ENCODE measurements at regions not wholly inside any gene's neighbourhood (a gene's known extent, or its start where the extent isn't known, plus 50 kb on each side); places are given as distances from the start of the nearest gene placed in this dataset.

- DNase-seq (ENCODE audit: insufficient read length, low spot score, missing footprints), result no peak
- Histone ChIP-seq H3K9me3 (ENCODE audit: low read depth, low read length) (no peaks in the 10 kb centered on the region), H3K4me2 (ENCODE audit: insufficient read depth, low read length) (no peak overlapping the region), H3K27ac (ENCODE audit: low read depth, low read length) (no peak overlapping the region), H3K79me2 (ENCODE audit: insufficient read depth, low read length) (no peaks in the 10 kb centered on the region), H4K20me1 (ENCODE audit: insufficient read depth, low read length) (no peaks in the 10 kb centered on the region), H3K27me3 (ENCODE audit: insufficient read depth, low read length) (no peaks in the 10 kb centered on the region), H3K4me3 (ENCODE audit: insufficient read depth, low read length) (no peak overlapping the region), H2AFZ (ENCODE audit: low read length) (no peak overlapping the region), H3K4me1 (ENCODE audit: insufficient read depth, low read length) (no peaks in the 10 kb centered on the region), H3K36me3 (ENCODE audit: insufficient read depth, low read length) (no peaks in the 10 kb centered on the region)
- no peak for TF ChIP-seq CTCF (IDR thresholded peaks at IDR 0.05; ENCODE audit: extremely low read depth, low read depth, low read length)
Observed at GRCh38 chr3:140762746-140763145, 84.9 kb downstream of the TRIM42 start.

- Histone ChIP-seq H3K4me3 (ENCODE audit: insufficient read depth, low read length) (no peak overlapping the region), H3K4me1 (ENCODE audit: insufficient read depth, low read length) (no peaks in the 10 kb centered on the region), H3K79me2 (ENCODE audit: insufficient read depth, low read length) (no peaks in the 10 kb centered on the region), H4K20me1 (ENCODE audit: insufficient read depth, low read length) (no peaks in the 10 kb centered on the region), H3K4me2 (ENCODE audit: insufficient read depth, low read length) (no peak overlapping the region), H2AFZ (ENCODE audit: low read length) (no peak overlapping the region), H3K27me3 (ENCODE audit: insufficient read depth, low read length) (no peaks in the 10 kb centered on the region), H3K27ac (ENCODE audit: low read depth, low read length) (no peak overlapping the region), H3K36me3 (ENCODE audit: insufficient read depth, low read length) (no peaks in the 10 kb centered on the region), H3K9me3 (ENCODE audit: low read depth, low read length) (no peaks in the 10 kb centered on the region)
- no peak for DNase-seq (ENCODE audit: insufficient read length, low spot score, missing footprints)
- TF ChIP-seq CTCF (IDR thresholded peaks at IDR 0.05; ENCODE audit: extremely low read depth, low read depth, low read length), result no peak
Observed at GRCh38 chr3:140763532-140763931, 85.7 kb downstream of the TRIM42 start.

GRCh38 chr3:140765246-140765645, 87.4 kb downstream of the TRIM42 start:
- Histone ChIP-seq H3K4me3 (ENCODE audit: insufficient read depth, low read length) (no peak overlapping the region), H3K27me3 (ENCODE audit: insufficient read depth, low read length) (no peaks in the 10 kb centered on the region), H4K20me1 (ENCODE audit: insufficient read depth, low read length) (no peaks in the 10 kb centered on the region), H3K27ac (ENCODE audit: low read depth, low read length) (no peak overlapping the region), H3K9me3 (ENCODE audit: low read depth, low read length) (no peaks in the 10 kb centered on the region), H3K36me3 (ENCODE audit: insufficient read depth, low read length) (no peaks in the 10 kb centered on the region), H3K4me1 (ENCODE audit: insufficient read depth, low read length) (no peaks in the 10 kb centered on the region), H3K4me2 (ENCODE audit: insufficient read depth, low read length) (no peak overlapping the region), H3K79me2 (ENCODE audit: insufficient read depth, low read length) (no peaks in the 10 kb centered on the region), H2AFZ (ENCODE audit: low read length) (no peak overlapping the region)
- TF ChIP-seq CTCF (IDR thresholded peaks at IDR 0.05; ENCODE audit: extremely low read depth, low read depth, low read length), result no peak
- no peak for DNase-seq (ENCODE audit: insufficient read length, low spot score, missing footprints)

- Histone ChIP-seq H3K4me3 (ENCODE audit: insufficient read depth, low read length) (no peak overlapping the region), H2AFZ (ENCODE audit: low read length) (no peak overlapping the region), H3K27me3 (ENCODE audit: insufficient read depth, low read length) (no peaks in the 10 kb centered on the region), H3K79me2 (ENCODE audit: insufficient read depth, low read length) (no peaks in the 10 kb centered on the region), H4K20me1 (ENCODE audit: insufficient read depth, low read length) (no peaks in the 10 kb centered on the region), H3K36me3 (ENCODE audit: insufficient read depth, low read length) (no peaks in the 10 kb centered on the region), H3K4me2 (ENCODE audit: insufficient read depth, low read length) (no peak overlapping the region), H3K9me3 (ENCODE audit: low read depth, low read length) (no peaks in the 10 kb centered on the region), H3K27ac (ENCODE audit: low read depth, low read length) (no peak overlapping the region), H3K4me1 (ENCODE audit: insufficient read depth, low read length) (no peaks in the 10 kb centered on the region)
- DNase-seq (ENCODE audit: insufficient read length, low spot score, missing footprints), result no peak
- no peak for TF ChIP-seq CTCF (IDR thresholded peaks at IDR 0.05; ENCODE audit: extremely low read depth, low read depth, low read length)
Observed at GRCh38 chr3:140766465-140766864, 88.6 kb downstream of the TRIM42 start.

All from osteoblast (primary cell).